Peyer's patch (tissue), 4 donors: ENCODE measurements at regions not wholly inside any gene's neighbourhood (a gene's known extent, or its start where the extent isn't known, plus 50 kb on each side); places are given as distances from the start of the nearest gene placed in this dataset.

Source experiments
- DNase-seq, 3 donors: peaks; one replicate each; pipeline ENCODE4 v3.0.0-alpha.2; 2017 to 2019
- H3K27ac ChIP-seq, 4 donors: fragments of 200-600 bp; sonication (generic); one replicate each; pipeline ENCODE4 v1.5.1; 2016 to 2019
- H3K27me3 ChIP-seq, 2 donors: fragments of 200-600 bp; sonication (generic); one replicate each; pipeline ENCODE4 v1.5.1; 2019
- H3K36me3 ChIP-seq, 3 donors: fragments of 200-600 bp; sonication (generic); one replicate each; pipeline ENCODE4 v1.5.1; 2016 to 2019
- H3K4me1 ChIP-seq, 4 donors: fragments of 200-600 bp; sonication (generic); one replicate each; pipeline ENCODE4 v1.5.1; 2016 to 2019
- H3K4me3 ChIP-seq, 4 donors: fragments of 200-600 bp; sonication (generic); 1 replicate in 3 of 4; 2 replicates in 1 of 4; pipeline ENCODE4 v1.5.1; 2016 to 2019; ENCODE audit warnings: mild to moderate bottlenecking in 1 of 4
- H3K9me3 ChIP-seq, 4 donors: fragments of 200-600 bp; sonication (generic); one replicate each; pipeline ENCODE4 v1.5.1; 2016 to 2019; ENCODE audit warnings: mild to moderate bottlenecking in 1 of 4
- CTCF ChIP-seq, 6 experiments: fragments of 450-650 bp in 4 of 6; fragments of 200-600 bp in 2 of 6; sonication (generic) in 1 of 6; IDR thresholded peaks; one replicate each; pipeline ENCODE4 v1.5.1; 2017 to 2019; ENCODE audit warnings: antibody characterized with exemption in 6 of 6, mild to moderate bottlenecking in 3 of 6, moderate library complexity in 1 of 6
- POLR2A ChIP-seq, 2 donors: fragments of 450-650 bp; IDR thresholded peaks; one replicate each; pipeline ENCODE4 v1.5.1; 2017; ENCODE audit warnings: antibody characterized with exemption in 2 of 2, mild to moderate bottlenecking in 2 of 2, moderate library complexity in 2 of 2

- H3K27ac ChIP-seq: no peak overlapping the region
- H3K27me3 ChIP-seq: no peaks in the 10 kb centered on the region
- no peaks in the 10 kb centered on the region for H3K9me3 ChIP-seq
- H3K4me1 ChIP-seq: no peaks in the 10 kb centered on the region
- H3K36me3 ChIP-seq: no peaks in the 10 kb centered on the region
- DNase-seq: no peak
- H3K4me3 ChIP-seq: no peak overlapping the region
- TF ChIP-seq CTCF (IDR thresholded peaks at IDR 0.05): no peak
- no peak for TF ChIP-seq POLR2A (IDR thresholded peaks at IDR 0.05)
Measured at GRCh38 chr1:184260382-184260781, 126.4 kb upstream of the C1orf21 start.

- H3K36me3 ChIP-seq: no peaks in the 10 kb centered on the region
- H3K4me3 ChIP-seq: no peak overlapping the region
- no peaks in the 10 kb centered on the region for H3K27me3 ChIP-seq
- TF ChIP-seq CTCF (IDR thresholded peaks at IDR 0.05): no peak
- no peak for TF ChIP-seq POLR2A (IDR thresholded peaks at IDR 0.05)
- H3K9me3 ChIP-seq: no peaks in the 10 kb centered on the region
- no peak overlapping the region for H3K27ac ChIP-seq
- DNase-seq: no peak
- no peaks in the 10 kb centered on the region for H3K4me1 ChIP-seq
Measured at GRCh38 chr1:184262109-184262508, 124.7 kb upstream of the C1orf21 start.

- Histone ChIP-seq H3K27ac (no peak overlapping the region), H3K4me3 (no peak overlapping the region), H3K4me1 (no peaks in the 10 kb centered on the region), H3K27me3 (no peaks in the 10 kb centered on the region), H3K9me3 (no peaks in the 10 kb centered on the region), H3K36me3 (no peaks in the 10 kb centered on the region)
- no peak for DNase-seq
- no peak for TF ChIP-seq CTCF (IDR thresholded peaks at IDR 0.05)
- no peak for TF ChIP-seq POLR2A (IDR thresholded peaks at IDR 0.05)
Measured at GRCh38 chr1:184267747-184268146, 119.1 kb upstream of the C1orf21 start.

- Histone ChIP-seq H3K27ac (no peak overlapping the region), H3K36me3 (no peaks in the 10 kb centered on the region)
- no peak for TF ChIP-seq CTCF (IDR thresholded peaks at IDR 0.05)
- no peak for TF ChIP-seq POLR2A (IDR thresholded peaks at IDR 0.05)
Measured at GRCh38 chr1:184270556-184270955, 116.3 kb upstream of the C1orf21 start.

GRCh38 chr1:184272175-184272866, 114.5 kb upstream of the C1orf21 start:
- no peaks in the 10 kb centered on the region for H3K36me3 ChIP-seq
- H3K9me3 ChIP-seq: no peaks in the 10 kb centered on the region
- H3K27me3 ChIP-seq: no peaks in the 10 kb centered on the region
- no peak overlapping the region for H3K27ac ChIP-seq
- no peak overlapping the region for H3K4me3 ChIP-seq
- no peak for TF ChIP-seq POLR2A (IDR thresholded peaks at IDR 0.05)
- H3K4me1 ChIP-seq: no peaks in the 10 kb centered on the region
- DNase-seq: no peak

More at GRCh38 chr1:184270556-184270955, 116.3 kb upstream of the C1orf21 start:
- Histone ChIP-seq H3K9me3 (no peaks in the 10 kb centered on the region), H3K4me1 (no peaks in the 10 kb centered on the region), H3K27me3 (no peaks in the 10 kb centered on the region), H3K4me3 (no peak overlapping the region)
- DNase-seq: no peak

- no peaks in the 10 kb centered on the region for H3K9me3 ChIP-seq
- no peak overlapping the region for H3K27ac ChIP-seq
- no peaks in the 10 kb centered on the region for H3K4me1 ChIP-seq
- H3K4me3 ChIP-seq: no peak overlapping the region
- no peaks in the 10 kb centered on the region for H3K27me3 ChIP-seq
- no peaks in the 10 kb centered on the region for H3K36me3 ChIP-seq
- no peak for TF ChIP-seq CTCF (IDR thresholded peaks at IDR 0.05)
- TF ChIP-seq POLR2A (IDR thresholded peaks at IDR 0.05): no peak
- DNase-seq: no peak
Measured at GRCh38 chr1:184276416-184276815, 110.4 kb upstream of the C1orf21 start.
